GM12892 (cell line): ENCODE measurements at regions not wholly inside any gene's neighbourhood (a gene's known extent, or its start where the extent isn't known, plus 50 kb on each side); places are given as distances from the start of the nearest gene placed in this dataset.
"Not testable (repeated sequence)": the region's sequence is repeated elsewhere in the genome, so short reads cannot be mapped to it uniquely, and the experiment has no call there.

Experiments used
- DNase-seq: peaks from one replicate; pipeline ENCODE4 v3.0.0; 2011; ENCODE audit not compliant: insufficient read length
- FAIRE-seq: peaks from 2 replicates; lab custom pipeline; 2011; peaks lifted over from hg19 to GRCh38; lab: Jason Lieb, UNC
- POLR2A ChIP-seq: IDR thresholded peaks from 2 replicates; pipeline ENCODE4 v1.6.1; 2011; ENCODE audit warnings: low read depth, low read length, control low read depth
- POLR2AphosphoS5 ChIP-seq: IDR thresholded peaks from 2 replicates; pipeline ENCODE4 v1.6.1; 2011; ENCODE audit warnings: low read depth, low read length, control low read depth
- TAF1 ChIP-seq: IDR thresholded peaks from 2 replicates; pipeline ENCODE4 v1.6.1; 2011; ENCODE audit warnings: low read depth, mild to moderate bottlenecking, control low read depth, low read length, borderline replicate concordance

- FAIRE-seq = no peak
- TF ChIP-seq TAF1 = no peak
- TF ChIP-seq POLR2A = no peak
- no peak for TF ChIP-seq POLR2AphosphoS5
- DNase-seq = no peak
Measured at GRCh38 chr2:3899536-3900155, 196.3 kb downstream of the DCDC2C start.

DNA sequence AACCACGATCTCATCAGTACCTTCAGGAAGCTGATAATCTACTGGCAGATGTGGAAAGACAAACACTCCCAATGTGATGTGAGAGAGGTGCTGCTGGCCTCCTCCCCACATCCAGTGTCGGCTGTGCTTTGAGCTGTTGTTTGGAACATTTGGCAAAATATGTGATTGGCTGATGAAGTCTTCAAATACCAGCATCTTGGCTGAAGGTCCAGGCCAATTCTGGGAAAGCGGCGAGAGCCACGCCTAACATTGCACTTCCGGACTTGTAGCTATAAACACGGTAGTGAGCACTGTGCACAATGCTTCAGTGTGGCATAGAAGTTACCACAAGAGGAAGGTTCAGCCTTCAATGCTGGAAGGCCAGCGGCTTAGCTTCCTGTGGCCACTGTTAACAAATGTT lies 198.8 kb downstream of the DCDC2C start:
- FAIRE-seq (no peak), DNase-seq (no peak)
- no peak for TF ChIP-seq POLR2A
- TF ChIP-seq POLR2AphosphoS5 = no peak
- no peak for TF ChIP-seq TAF1

GRCh38 chr2:3904061-3904460 lies 200.7 kb downstream of the DCDC2C start:
- DNase-seq (no peak), FAIRE-seq (no peak)
- TF ChIP-seq TAF1 = no peak
- TF ChIP-seq POLR2A = no peak
- TF ChIP-seq POLR2AphosphoS5 = no peak

GRCh38 chr2:3908498-3908897 lies 205.1 kb downstream of the DCDC2C start:
- DNase-seq, FAIRE-seq: not testable (repeated sequence)

GRCh38 chr2:3911882-3912455 lies 208.6 kb downstream of the DCDC2C start:
- no peak for TF ChIP-seq POLR2A
- no peak for TF ChIP-seq TAF1
- TF ChIP-seq POLR2AphosphoS5 = no peak
- FAIRE-seq (no peak), DNase-seq (no peak)

- FAIRE-seq (no peak), DNase-seq (no peak)
- TF ChIP-seq POLR2AphosphoS5 (no peak), TAF1 (no peak), POLR2A (no peak)
Measured at GRCh38 chr2:3913166-3913565, 209.8 kb downstream of the DCDC2C start.

- FAIRE-seq = no peak
- no peak for DNase-seq
- TF ChIP-seq POLR2A (no peak), POLR2AphosphoS5 (no peak), TAF1 (no peak)
Measured at GRCh38 chr2:3914241-3914640, 210.9 kb downstream of the DCDC2C start.

DNA sequence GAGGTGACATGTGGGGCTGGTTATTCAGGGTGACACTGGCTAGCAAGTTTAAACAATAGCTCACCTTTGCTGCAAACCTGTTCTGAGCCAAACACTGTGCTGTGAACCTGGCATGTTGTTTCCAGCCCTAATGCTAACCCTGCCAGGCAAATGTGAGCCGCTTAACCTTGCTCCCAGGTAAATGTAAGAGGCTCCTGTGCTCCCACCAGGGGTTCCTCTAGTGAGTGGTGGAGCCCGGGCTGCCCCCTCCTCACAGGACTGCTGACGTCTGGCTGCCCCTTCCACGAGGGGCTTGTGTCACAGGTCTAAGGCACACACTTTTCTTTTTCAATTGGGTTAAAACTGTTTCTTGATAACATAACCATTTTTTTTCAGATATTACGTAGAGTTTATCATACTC lies 223.7 kb downstream of the DCDC2C start:
- FAIRE-seq = no peak
- TF ChIP-seq TAF1 (no peak), POLR2A (no peak), POLR2AphosphoS5 (no peak)
- DNase-seq = no peak

DNA sequence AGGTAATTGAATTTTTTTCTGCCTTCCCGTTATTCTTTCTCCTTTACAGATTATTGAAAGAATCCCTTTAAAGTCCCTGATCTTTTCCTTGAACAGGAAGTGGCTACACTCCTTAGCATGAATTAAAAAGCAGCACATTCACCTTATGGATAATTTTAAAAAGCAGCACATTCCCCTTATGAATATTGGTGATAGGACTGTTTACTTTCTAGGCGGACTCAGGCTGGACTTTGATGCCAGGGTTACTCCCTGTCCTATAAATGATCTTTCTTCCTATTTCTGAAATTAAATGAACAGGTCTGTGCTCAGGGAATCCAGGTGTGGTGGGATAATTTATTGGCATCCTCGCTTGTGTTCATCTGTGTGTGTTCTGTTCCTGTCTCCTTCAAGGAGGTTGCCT lies 226.0 kb downstream of the DCDC2C start:
- no peak for TF ChIP-seq TAF1
- TF ChIP-seq POLR2A = no peak
- TF ChIP-seq POLR2AphosphoS5 = no peak
- FAIRE-seq = no peak

GRCh38 chr2:3930246-3930645 lies 226.9 kb downstream of the DCDC2C start:
- DNase-seq = no peak
- no peak for FAIRE-seq
- no peak for TF ChIP-seq POLR2AphosphoS5
- no peak for TF ChIP-seq TAF1
- TF ChIP-seq POLR2A = no peak

More for the DNA sequence above, 226.0 kb downstream of the DCDC2C start:
- no peak for DNase-seq

GRCh38 chr2:3940661-3941060 lies 237.3 kb downstream of the DCDC2C start:
- FAIRE-seq (no peak), DNase-seq (no peak)
- no peak for TF ChIP-seq POLR2AphosphoS5
- no peak for TF ChIP-seq POLR2A
- no peak for TF ChIP-seq TAF1

GRCh38 chr2:3942841-3943240 lies 239.5 kb downstream of the DCDC2C start:
- DNase-seq = no peak
- FAIRE-seq = no peak

DNA sequence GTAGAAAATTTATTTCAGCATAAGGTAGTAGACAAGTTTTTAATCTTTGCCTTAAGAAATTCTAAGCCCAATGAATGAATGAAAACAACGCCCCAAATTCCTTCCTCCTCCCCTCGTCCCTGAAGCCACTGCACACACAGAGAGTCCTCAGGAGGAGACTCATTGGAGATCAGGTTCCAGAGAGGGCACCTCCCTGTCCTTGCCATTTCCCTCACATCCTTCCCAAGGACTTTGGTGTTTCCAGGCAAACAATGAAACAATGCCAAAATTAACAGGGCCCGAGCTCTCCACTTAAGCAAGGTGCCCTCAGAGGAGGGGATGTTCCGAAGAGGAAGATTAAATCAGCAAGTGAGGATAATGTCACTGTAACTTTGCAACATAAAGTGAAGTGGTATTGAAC lies 240.7 kb downstream of the DCDC2C start:
- DNase-seq (no peak), FAIRE-seq (no peak)
- TF ChIP-seq POLR2AphosphoS5 = no peak
- no peak for TF ChIP-seq POLR2A

More at GRCh38 chr2:3942841-3943240, 239.5 kb downstream of the DCDC2C start:
- TF ChIP-seq POLR2AphosphoS5 = no peak
- no peak for TF ChIP-seq POLR2A
- no peak for TF ChIP-seq TAF1
